Lung microvascular endothelial cell (primary cell): ENCODE measurements at regions not wholly inside any gene's neighbourhood (a gene's known extent, or its start where the extent isn't known, plus 50 kb on each side); places are given as distances from the start of the nearest gene placed in this dataset.

Source experiments
- DNase-seq, 2 donors: peaks; one replicate each; pipeline versions ENCODE4 v3.0.0 to v3.0.0-alpha.2; 2010; ENCODE audit warnings: low read depth in 2 of 2

- DNase-seq = peak in 1 of 2 donors; percentile 42
Measured at GRCh38 chr2:19140463-19141208, 217.8 kb downstream of the OSR1 start.

DNA sequence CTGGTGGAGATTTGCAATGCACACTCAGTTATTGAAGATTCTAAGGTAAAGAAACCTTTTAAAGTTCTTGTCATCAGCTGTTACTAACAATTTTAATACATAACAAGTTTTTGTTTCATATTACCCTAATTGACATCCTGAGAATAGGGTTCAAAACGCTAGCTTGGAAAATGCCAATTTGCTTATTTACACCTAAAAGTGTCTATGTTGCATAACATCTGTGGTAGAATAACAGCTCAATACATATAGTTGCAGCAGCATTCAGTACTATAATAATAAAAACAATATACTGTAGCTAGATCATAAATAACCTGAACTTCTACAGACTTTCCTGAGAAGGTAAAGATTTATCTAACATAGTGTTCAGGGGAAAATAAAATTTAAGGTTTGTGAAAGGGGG is 219.0 kb downstream of the OSR1 start:
- DNase-seq = no peak

DNA sequence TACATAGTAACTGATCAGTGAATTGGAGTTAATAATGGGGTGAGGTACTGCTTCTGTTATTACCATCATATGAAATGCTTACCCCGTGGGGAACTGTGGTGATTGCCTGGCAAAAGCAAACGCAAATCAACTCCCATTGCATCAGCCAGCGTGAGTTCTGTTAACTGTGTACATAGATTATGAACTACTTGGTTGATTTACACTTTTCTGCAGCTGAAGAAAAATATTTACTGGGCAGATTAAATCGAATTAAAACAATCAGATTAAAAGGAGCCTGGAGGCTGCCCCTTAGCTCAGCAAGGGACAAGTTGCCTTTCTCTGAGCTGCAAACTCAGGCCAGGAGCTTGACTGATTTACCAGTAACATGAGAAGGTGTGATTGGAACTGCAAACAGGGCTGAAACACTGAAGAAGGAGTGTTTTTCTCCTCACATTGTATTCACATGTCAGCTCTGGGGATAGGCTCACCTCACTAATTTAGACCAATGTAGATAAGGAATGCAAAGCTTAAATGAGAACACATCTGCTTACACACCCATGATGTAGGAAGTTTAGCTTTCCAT is 220.1 kb downstream of the OSR1 start:
- DNase-seq = no peak

DNA sequence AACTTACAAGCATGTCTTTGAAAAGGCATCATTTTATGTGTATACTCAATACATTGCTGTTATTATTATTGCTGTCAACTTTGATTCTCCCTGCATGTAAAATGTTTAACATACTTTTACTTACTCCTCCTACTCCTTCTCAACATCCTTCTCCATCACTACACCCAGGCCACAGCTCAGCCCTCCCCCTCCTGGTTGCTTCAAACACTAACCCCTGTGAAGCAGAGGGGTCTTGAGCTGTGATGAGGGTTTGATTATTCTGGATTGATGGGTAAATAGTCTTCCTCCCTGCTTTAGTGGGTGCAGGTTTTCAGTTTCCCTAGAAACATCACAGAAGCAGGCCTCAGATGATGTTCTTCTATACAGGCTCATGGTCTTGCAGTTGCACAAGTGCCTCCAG is 221.0 kb downstream of the OSR1 start:
- no peak for DNase-seq

GRCh38 chr2:19132967-19133366 is 225.5 kb downstream of the OSR1 start:
- DNase-seq = no peak

GRCh38 chr2:19131871-19132270 is 226.6 kb downstream of the OSR1 start:
- DNase-seq = no peak

DNA sequence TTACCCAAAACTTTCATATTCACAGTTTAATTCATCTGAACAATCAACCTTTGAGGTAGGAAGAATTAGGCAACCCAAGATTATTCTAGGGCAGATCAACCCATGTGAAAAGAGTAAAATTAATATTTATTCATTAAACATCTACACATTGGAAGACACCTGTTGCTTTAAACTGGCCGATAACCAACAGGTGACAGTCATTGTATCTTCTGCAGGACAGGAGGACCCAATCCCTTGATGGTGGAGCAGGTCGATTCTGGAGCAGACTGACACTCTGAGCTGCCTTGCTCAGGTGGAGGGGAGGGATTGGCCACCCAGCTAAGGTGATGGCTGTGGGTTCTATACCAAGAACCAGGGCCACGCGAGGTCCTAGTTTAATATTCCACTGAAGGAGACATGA is 230.3 kb downstream of the OSR1 start:
- DNase-seq = no peak

GRCh38 chr2:19127616-19128015 is 230.8 kb downstream of the OSR1 start:
- DNase-seq = no peak

- no peak for DNase-seq
Measured at GRCh38 chr2:19125901-19126680, 232.3 kb downstream of the OSR1 start.

GRCh38 chr2:19124135-19124534 is 234.3 kb downstream of the OSR1 start:
- DNase-seq = peak in 1 of 2 donors; percentile 30

DNA sequence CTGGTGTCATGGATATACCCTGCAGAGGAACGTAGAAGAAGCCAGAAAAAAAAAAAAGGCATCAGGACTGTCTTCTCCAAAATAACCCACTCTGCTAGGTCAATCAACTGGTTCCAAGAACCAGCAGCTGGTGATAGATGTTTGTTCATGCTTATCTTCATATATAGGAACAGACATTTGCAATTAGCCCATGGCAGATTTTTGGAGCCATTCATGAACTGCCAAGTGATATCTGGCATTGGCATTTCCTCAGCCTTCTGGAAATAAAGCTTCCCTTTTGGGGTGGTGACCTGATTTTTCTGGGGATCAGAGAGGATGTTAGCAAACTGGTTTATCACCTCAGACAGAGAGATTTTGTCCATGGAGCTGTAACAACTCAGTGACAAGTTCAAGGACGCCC is 234.9 kb downstream of the OSR1 start:
- DNase-seq = no peak

- no peak for DNase-seq
Measured at GRCh38 chr2:19122220-19122619, 236.2 kb downstream of the OSR1 start.

GRCh38 chr2:19120941-19121750 is 237.3 kb downstream of the OSR1 start:
- DNase-seq = peak in 1 of 2 donors; percentile 60

- no peak for DNase-seq
Measured at GRCh38 chr2:19120181-19120580, 238.2 kb downstream of the OSR1 start.

DNA sequence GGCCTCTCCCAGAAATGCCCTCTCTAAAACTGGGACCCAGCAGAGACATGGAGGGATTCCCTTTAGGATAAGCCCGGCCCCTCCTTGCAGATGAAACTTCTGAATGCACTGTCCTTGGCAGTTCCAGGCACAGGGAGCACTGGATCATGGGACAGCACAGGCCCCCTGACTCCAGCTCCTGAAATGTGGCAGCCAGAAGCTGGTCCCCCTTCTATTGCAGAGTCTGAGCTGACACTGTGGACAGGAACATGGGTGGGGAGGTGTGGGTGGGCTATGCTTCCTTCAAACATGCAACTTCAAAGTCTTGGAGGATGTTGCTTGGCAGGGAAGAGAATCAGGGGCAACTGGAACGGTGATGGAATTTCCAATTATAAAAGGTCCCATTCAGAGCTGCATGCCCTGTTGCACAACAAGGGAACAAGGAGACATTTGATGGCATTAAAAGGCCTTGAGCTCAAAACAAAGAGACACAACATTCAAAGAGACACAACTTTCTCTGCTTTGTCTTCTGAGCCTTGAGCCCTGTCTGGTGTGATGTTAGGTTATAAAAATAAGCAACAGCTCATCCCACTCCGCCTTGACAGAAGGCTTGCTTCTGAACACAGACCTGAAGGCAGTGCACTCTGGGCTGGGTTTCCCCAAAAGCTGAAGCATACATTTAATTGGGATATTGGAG is 239.0 kb downstream of the OSR1 start:
- no peak for DNase-seq

DNA sequence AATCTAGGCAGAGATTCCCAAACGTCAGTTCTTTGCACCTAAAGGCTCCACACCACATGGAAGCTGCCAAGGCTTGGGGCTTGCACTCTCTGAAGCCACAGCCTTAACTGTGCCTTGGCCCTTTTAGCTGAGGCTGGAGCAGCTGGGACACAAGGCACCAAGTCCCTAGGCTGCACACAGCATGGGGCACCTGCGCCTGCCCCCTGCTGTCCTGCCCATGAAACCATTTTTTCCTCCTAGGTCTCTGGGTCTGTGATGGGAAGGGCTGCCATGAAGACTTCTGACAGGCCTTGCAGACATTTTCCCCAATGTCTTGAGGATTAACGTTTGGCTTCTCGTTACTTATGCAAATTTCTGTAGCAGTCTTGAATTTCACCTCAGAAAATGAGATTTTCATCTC is 241.5 kb downstream of the OSR1 start:
- no peak for DNase-seq

GRCh38 chr2:19114754-19115231 is 243.6 kb downstream of the OSR1 start:
- DNase-seq = no peak

DNA sequence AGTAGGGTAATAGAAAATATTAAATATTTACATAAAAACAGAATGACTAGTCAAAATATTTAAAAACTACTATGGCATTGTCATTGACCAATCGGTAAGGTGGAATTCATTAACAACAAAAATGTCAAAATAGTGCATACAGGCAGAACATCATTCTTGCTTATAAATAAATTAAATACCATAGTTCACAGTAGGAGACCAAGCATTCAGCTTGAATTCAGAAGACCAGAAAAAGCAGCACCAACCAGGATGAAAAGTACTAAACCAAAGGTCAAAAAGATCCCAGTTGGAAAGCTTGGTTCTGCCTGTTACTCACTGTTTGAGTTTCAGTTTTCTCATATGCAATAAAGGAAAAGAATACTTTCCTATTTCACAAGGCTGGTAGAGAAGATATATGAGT is 244.3 kb downstream of the OSR1 start:
- DNase-seq = no peak

DNA sequence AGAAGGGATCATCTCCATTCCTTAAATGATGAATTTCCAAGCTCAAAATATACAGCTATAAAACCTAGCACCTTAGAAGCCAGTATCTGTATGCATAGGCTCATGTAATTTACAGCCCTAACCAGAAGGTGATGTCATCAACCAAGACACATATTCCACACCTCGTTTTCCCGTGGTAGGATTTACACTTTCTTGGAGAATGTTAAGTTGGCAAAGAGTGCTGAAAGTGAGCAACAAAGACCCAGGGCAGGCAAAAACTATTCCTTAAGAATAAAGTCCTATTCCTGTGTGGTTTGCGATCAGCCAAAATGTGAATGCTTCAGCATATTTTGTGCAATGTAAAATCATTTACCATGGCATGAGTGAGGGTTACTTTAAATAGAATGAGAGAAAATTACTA is 247.1 kb downstream of the OSR1 start:
- no peak for DNase-seq

DNA sequence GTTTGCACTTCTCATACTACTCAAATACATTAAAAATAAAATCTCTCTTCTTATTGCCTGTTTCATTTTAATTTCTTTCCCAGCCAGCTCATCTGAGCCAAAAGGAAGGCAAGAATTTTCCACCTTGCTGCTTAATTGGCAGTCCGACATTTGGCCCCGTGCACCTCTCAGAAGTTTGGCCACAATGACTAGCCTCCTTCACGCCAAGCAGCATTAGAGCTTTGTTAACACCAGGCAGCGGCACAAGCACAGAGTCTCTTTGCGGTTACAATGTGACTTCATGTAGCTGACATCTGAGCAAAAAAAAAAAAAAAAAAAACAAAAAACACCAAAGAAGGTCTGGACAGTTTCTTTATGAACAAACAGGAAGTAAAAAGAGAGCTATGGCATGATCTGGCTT is 248.9 kb downstream of the OSR1 start:
- no peak for DNase-seq

- no peak for DNase-seq
Measured at GRCh38 chr2:19106376-19106775, 252.0 kb downstream of the OSR1 start.
